B cell (primary cell): ENCODE measurements at regions not wholly inside any gene's neighbourhood (a gene's known extent, or its start where the extent isn't known, plus 50 kb on each side); places are given as distances from the start of the nearest gene placed in this dataset.

ENCODE experiments used
- EZH2 ChIP-seq: IDR thresholded peaks from 2 replicates; pipeline ENCODE4 v1.6.1; 2012; ENCODE audit warnings: borderline replicate concordance, low read depth, mild to moderate bottlenecking, moderate library complexity, low read length; ENCODE audit not compliant: insufficient read depth, poor library complexity, severe bottlenecking
- TF ChIP-seq, protein P1 (sequence below): fragments of 200-600 bp; IDR thresholded peaks from one replicate; pipeline ENCODE4 v1.8.0; 2022; ENCODE audit warnings: antibody characterized with exemption, mild to moderate bottlenecking

DNA sequence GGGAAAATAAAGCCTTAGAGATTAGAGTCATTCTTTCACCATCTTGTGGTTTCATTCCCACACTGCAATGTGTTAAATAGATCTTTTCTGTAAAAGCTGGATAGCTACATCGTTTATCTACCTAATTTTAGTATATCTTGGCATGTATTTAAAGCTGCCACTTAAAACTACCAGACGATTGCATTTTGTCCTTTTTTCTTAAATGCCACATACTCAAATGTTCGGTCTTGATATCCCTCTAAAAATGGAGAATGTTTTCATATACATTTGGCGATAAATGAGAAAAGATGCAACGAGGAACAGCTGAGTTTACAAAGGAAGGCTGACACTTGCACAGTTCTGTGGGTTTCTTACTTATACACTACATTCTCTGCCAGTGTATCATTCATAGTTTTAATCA is 148.3 kb downstream of the CENPC start:
- TF ChIP-seq, protein P1, sequence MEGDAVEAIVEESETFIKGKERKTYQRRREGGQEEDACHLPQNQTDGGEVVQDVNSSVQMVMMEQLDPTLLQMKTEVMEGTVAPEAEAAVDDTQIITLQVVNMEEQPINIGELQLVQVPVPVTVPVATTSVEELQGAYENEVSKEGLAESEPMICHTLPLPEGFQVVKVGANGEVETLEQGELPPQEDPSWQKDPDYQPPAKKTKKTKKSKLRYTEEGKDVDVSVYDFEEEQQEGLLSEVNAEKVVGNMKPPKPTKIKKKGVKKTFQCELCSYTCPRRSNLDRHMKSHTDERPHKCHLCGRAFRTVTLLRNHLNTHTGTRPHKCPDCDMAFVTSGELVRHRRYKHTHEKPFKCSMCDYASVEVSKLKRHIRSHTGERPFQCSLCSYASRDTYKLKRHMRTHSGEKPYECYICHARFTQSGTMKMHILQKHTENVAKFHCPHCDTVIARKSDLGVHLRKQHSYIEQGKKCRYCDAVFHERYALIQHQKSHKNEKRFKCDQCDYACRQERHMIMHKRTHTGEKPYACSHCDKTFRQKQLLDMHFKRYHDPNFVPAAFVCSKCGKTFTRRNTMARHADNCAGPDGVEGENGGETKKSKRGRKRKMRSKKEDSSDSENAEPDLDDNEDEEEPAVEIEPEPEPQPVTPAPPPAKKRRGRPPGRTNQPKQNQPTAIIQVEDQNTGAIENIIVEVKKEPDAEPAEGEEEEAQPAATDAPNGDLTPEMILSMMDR: no peak
- no peak for TF ChIP-seq EZH2
